Colonic mucosa (tissue), 4 donors: ENCODE measurements at regions not wholly inside any gene's neighbourhood (a gene's known extent, or its start where the extent isn't known, plus 50 kb on each side); places are given as distances from the start of the nearest gene placed in this dataset.

Experiments
- DNase-seq: peaks from one replicate; pipeline ENCODE4 v3.0.0-alpha.2; 2020
- H3K27ac ChIP-seq: fragments of 200-600 bp; one replicate; pipeline ENCODE4 v1.8.0; 2021
- H3K27me3 ChIP-seq: fragments of 200-600 bp; one replicate; pipeline ENCODE4 v1.8.0; 2021
- H3K36me3 ChIP-seq: fragments of 200-600 bp; one replicate; pipeline ENCODE4 v1.8.0; 2021
- H3K4me1 ChIP-seq: fragments of 200-600 bp; one replicate; pipeline ENCODE4 v1.8.0; 2021; ENCODE audit warnings: mild to moderate bottlenecking
- H3K4me3 ChIP-seq: fragments of 200-600 bp; one replicate; pipeline ENCODE4 v1.8.0; 2021
- H3K9ac ChIP-seq, 2 donors: one replicate each; pipeline ENCODE4 v1.7.0; 2013; ENCODE audit warnings: control low read depth in 2 of 2, low read depth in 2 of 2, low read length in 2 of 2
- H3K9me3 ChIP-seq: fragments of 200-600 bp; one replicate; pipeline ENCODE4 v1.8.0; 2021
- intact Hi-C: fragments of 100-400 bp; cut with DNase I; formaldehyde crosslinking; loops from one replicate; pipeline ENCODE4 v1.14.1; 2022
- TF ChIP-seq, protein P1 (sequence below): fragments of 200-600 bp; IDR thresholded peaks from one replicate; pipeline ENCODE4 v1.8.0; 2022; ENCODE audit warnings: antibody characterized with exemption, mild to moderate bottlenecking
- donor health status: healthy.
- donor health status: DM: no; HTN: no; CAD: no.
- donor health status: DM: no; HTN: no; CAD: no.

DNA sequence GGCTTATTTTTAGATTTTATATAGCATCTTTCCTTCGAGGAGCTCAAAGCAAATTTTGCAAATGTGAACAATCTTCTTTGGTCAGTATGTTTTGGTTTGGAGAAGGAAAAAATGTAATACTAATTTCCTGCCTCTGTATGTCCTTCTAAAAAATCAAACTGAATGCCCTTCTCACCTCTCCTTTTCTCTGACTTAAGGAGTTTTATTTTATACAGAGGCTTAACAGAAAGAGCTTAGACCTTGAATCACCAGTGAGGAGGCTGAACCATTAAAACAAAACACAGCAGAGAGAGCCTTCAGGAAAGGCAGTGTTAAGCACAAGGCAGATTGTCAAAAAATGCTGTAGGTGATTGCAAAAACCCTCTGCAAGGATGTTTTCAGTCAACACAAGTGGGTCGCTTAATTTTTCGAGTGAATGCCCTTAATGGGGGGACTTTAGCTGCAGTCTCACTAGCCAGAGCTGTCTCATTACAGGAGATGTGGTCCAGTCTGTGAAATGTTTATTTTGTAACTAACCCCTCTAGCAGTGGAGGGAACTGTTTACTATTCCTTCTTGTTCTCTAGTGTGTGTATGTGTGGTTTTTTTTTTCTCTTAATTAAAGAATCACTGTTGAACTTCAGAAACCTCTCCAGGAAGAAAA lies 481.3 kb upstream of the CITED2 start:
- H3K27me3 ChIP-seq = no peaks in the 10 kb centered on the region
- no peaks in the 10 kb centered on the region for H3K9me3 ChIP-seq
- no peaks in the 10 kb centered on the region for H3K36me3 ChIP-seq
- intact Hi-C loops = no loop called here
- DNase-seq = no peak
- no peak overlapping the region for H3K27ac ChIP-seq
- H3K4me3 ChIP-seq = no peak overlapping the region
- no peak overlapping the region for H3K9ac ChIP-seq
- TF ChIP-seq, protein P1, sequence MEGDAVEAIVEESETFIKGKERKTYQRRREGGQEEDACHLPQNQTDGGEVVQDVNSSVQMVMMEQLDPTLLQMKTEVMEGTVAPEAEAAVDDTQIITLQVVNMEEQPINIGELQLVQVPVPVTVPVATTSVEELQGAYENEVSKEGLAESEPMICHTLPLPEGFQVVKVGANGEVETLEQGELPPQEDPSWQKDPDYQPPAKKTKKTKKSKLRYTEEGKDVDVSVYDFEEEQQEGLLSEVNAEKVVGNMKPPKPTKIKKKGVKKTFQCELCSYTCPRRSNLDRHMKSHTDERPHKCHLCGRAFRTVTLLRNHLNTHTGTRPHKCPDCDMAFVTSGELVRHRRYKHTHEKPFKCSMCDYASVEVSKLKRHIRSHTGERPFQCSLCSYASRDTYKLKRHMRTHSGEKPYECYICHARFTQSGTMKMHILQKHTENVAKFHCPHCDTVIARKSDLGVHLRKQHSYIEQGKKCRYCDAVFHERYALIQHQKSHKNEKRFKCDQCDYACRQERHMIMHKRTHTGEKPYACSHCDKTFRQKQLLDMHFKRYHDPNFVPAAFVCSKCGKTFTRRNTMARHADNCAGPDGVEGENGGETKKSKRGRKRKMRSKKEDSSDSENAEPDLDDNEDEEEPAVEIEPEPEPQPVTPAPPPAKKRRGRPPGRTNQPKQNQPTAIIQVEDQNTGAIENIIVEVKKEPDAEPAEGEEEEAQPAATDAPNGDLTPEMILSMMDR = no peak
- peaks cover 3% of the 10 kb centered on the region for H3K4me1 ChIP-seq

DNA sequence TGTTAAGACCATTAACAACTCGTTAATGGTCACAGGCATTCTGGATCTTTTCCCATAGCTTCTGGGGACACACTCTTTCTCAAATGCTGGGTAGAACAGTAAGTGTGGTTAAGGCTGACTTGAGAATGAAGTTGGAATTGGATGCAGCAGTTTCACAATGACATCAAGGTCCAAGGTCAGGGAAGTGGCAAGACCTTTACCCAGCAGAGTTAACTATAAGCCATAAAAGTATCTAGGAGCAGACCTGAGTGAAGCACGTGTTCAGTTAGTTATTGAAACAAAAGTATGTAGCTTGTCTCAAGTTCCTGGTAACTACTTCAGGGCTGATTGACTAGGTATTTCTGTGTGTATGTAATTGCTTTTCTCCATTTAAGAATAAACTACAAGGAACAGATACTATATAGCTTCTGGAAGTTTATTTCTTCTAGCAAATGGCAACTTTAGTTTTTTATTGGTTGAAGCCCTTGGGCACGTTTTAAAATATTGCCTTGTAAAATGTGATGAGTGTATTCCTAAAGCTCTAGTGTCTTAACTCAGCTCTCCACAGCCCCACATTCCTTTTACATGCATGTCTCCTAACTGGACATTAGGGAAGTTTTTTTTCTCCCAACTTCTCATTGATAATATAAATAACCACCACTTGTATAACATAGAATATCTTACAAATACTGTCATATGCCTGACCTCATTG lies 479.0 kb upstream of the CITED2 start:
- Histone ChIP-seq H3K9ac (no peak overlapping the region), H3K27ac (peak overlapping the region; percentile 68), H3K27me3 (no peaks in the 10 kb centered on the region), H3K4me1 (peaks cover 3% of the 10 kb centered on the region), H3K36me3 (no peaks in the 10 kb centered on the region), H3K9me3 (no peaks in the 10 kb centered on the region), H3K4me3 (no peak overlapping the region)
- DNase-seq = peak; percentile 73
- TF ChIP-seq, protein P1 = no peak
- intact Hi-C loops = no loop called here

DNA sequence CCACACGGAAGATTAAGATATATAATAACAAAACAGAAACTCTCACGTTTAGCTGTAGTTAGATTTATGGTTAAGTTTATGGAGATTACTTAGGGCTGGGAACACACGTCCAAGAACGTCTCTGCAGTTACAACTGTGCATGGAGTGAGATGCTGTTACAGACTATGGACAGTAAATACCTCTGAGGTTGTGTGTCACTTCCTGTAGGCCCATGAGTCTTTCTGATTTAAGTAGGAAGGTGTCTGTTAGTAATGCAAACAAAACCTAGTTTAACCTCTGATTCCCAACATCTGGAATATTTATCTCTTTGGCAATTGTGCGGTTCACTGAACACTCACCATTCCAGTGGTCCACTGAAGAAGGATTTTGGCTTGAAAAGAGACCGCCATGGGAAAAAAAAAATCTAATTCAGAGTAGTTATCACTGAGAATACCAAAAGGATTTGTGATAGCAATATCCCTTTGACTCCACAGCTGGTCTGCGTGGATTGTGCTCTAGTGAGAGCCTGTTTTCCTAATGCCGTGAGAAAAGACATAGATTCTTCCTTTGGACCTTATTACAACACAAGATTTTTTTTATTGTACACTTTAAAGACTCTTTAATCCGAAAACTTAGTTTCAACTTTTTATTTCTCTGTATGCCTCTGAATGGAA lies 478.2 kb upstream of the CITED2 start:
- H3K9ac ChIP-seq = peak overlapping the region in 1 of 2 donors; percentile 28
- TF ChIP-seq, protein P1 = no peak
- no peaks in the 10 kb centered on the region for H3K27me3 ChIP-seq
- intact Hi-C loops = no loop called here
- H3K4me1 ChIP-seq = peaks cover 3% of the 10 kb centered on the region
- no peak overlapping the region for H3K4me3 ChIP-seq
- DNase-seq = no peak
- no peaks in the 10 kb centered on the region for H3K36me3 ChIP-seq
- H3K27ac ChIP-seq = peak overlapping the region; percentile 68
- H3K9me3 ChIP-seq = no peaks in the 10 kb centered on the region

DNA sequence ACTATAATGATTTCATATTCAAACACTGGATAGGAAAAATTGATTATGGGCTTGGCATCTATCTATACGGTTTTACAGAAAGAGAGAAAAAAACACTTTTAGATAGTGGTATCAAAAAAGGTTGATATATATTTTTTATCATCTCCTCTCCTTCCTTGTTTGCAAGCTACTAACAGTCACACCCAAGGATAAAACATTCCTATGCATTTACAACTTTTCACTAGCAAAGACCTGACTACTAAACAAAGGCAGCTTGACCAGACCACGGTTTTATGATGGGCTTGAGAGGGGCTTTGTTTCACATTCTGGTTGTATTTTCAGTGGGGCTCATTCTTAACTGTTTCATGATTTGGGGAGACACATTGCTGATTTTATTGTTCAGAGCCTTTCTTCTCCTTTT lies 477.6 kb upstream of the CITED2 start:
- no peaks in the 10 kb centered on the region for H3K36me3 ChIP-seq
- peak overlapping the region in 1 of 2 donors; percentile 28 for H3K9ac ChIP-seq
- H3K4me1 ChIP-seq = peaks cover 3% of the 10 kb centered on the region
- TF ChIP-seq, protein P1 = no peak
- no peak for DNase-seq
- no peak overlapping the region for H3K4me3 ChIP-seq
- intact Hi-C loops = no loop called here
- no peaks in the 10 kb centered on the region for H3K27me3 ChIP-seq
- no peaks in the 10 kb centered on the region for H3K9me3 ChIP-seq
- H3K27ac ChIP-seq = peak overlapping the region; percentile 68

DNA sequence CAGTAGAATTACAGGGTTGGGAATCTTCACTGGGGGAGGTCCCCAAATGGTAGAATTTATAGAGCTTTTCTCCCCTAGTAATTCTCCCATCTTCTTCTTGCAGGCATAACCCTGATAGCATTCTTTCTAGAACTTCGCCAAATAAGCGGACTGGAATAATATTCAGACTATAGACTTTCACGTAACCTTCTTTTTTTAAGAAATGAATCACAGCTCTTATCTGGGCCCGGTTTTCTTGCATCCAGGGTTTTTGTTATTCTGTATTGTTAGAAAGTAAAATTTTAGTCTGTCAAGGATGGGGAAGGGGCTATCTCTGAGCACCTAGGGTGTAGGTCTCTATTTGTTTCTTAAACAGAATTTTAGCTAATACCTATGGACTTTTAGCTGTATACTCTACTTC lies 476.8 kb upstream of the CITED2 start:
- DNase-seq = no peak
- H3K4me1 ChIP-seq = peaks cover 3% of the 10 kb centered on the region
- H3K27ac ChIP-seq = no peak overlapping the region
- no peaks in the 10 kb centered on the region for H3K27me3 ChIP-seq
- H3K4me3 ChIP-seq = no peak overlapping the region
- intact Hi-C loops = no loop called here
- no peaks in the 10 kb centered on the region for H3K36me3 ChIP-seq
- TF ChIP-seq, protein P1 = no peak
- H3K9ac ChIP-seq = no peak overlapping the region
- no peaks in the 10 kb centered on the region for H3K9me3 ChIP-seq
